Heart left ventricle (tissue), 16 donors: ENCODE measurements at regions not wholly inside any gene's neighbourhood (a gene's known extent, or its start where the extent isn't known, plus 50 kb on each side); places are given as distances from the start of the nearest gene placed in this dataset.

Experiments
- ATAC-seq, 4 donors: fragments of 200-7000 bp; cut with Tn5 transposase; one replicate each; pipeline ENCODE4 v1.9.1; 2020 to 2022; ENCODE audit warnings: moderate library complexity in 4 of 4, mild to moderate bottlenecking in 3 of 4, moderate number of reproducible peaks in 1 of 4
- DNase-seq, 5 donors: peaks; one replicate each; pipeline ENCODE4 v3.0.0-alpha.2; 2020
- H3K27ac ChIP-seq, 12 donors: fragments of 200-600 bp; sonication (generic) in 4 of 12; one replicate each; pipeline versions ENCODE4 v1.5.0 to v1.8.0; 2016 to 2022; ENCODE audit warnings: mild to moderate bottlenecking in 2 of 12
- H3K27me3 ChIP-seq, 9 donors: fragments of 200-600 bp; sonication (generic) in 2 of 9; one replicate each; pipeline versions ENCODE4 v1.5.1 to v1.8.0; 2016 to 2022; ENCODE audit warnings: mild to moderate bottlenecking in 3 of 9
- H3K36me3 ChIP-seq, 9 donors: fragments of 200-600 bp; sonication (generic) in 2 of 9; one replicate each; pipeline versions ENCODE4 v1.5.0 to v1.8.0; 2018 to 2022; ENCODE audit warnings: mild to moderate bottlenecking in 2 of 9
- H3K4me1 ChIP-seq, 12 donors: fragments of 200-600 bp; sonication (generic) in 4 of 12; one replicate each; pipeline versions ENCODE4 v1.5.0 to v1.8.0; 2016 to 2022; ENCODE audit warnings: mild to moderate bottlenecking in 3 of 12
- H3K4me3 ChIP-seq, 12 donors: fragments of 200-600 bp; sonication (generic) in 4 of 12; one replicate each; pipeline versions ENCODE4 v1.5.0 to v1.8.0; 2017 to 2022; ENCODE audit warnings: mild to moderate bottlenecking in 9 of 12, moderate library complexity in 4 of 12
- H3K9me3 ChIP-seq, 12 donors: fragments of 200-600 bp; sonication (generic) in 4 of 12; one replicate each; pipeline versions ENCODE4 v1.5.0 to v1.8.0; 2016 to 2022; ENCODE audit warnings: mild to moderate bottlenecking in 1 of 12
- CTCF ChIP-seq, 12 donors: fragments of 200-600 bp; sonication (generic) in 4 of 12; IDR thresholded peaks; one replicate each; pipeline versions ENCODE4 v1.5.0 to v1.8.0; 2018 to 2022; ENCODE audit warnings: antibody characterized with exemption in 12 of 12, mild to moderate bottlenecking in 5 of 12
- POLR2A ChIP-seq, 2 donors: fragments of 450-650 bp; IDR thresholded peaks; one replicate each; pipeline ENCODE4 v1.6.1; 2017; ENCODE audit warnings: antibody characterized with exemption in 2 of 2, mild to moderate bottlenecking in 2 of 2, moderate library complexity in 2 of 2
- WGBS, 4 donors: extraction: QIAGEN DNeasy Blood & Tissue Kit in 2 of 4; methylation state at CpG; one replicate each; pipeline versions ENCODE4 v1.1.5 to v1.1.7; 2013 to 2018; 5-methylcytosine and 5-hydroxymethylcytosine counted together
- intact Hi-C, 10 donors: fragments of 100-400 bp; cut with DNase I; formaldehyde crosslinking; loops; one replicate each; pipeline versions ENCODE4 v1.11.1 to v1.14.2; 2022
- donor health status: ischemic (EF 13 %, LVEDD 7.1; RV severe dilation, severe dysfunction).
- donor health status: healthy with polysubstance abuse.
- donor health status: DM: no; HTN: yes; CAD: no.
- donor health status: DM: no; HTN: no; CAD: no.
- donor health status: ischemic (EF 25% LVEDD 6.9; RV normal size, moderate dysfunction).
- donor health status: ischemic (EF 25% LVEDD 5.7; RV mildly dilated, moderate dysfunction).
- donor health status: healthy.
- donor health status: DM: yes; HTN: yes; CAD: no.
- donor health status: ischemic (EF 35%, LVEDD 5.7; RV mildly dilated, moderate dysfunction).
- donor health status: nonischemic (EF 11% LVEDD 7.7; RV severe dilation, severe dysfunction).
- donor health status: DM: yes; HTN: yes; CAD: no.
- donor health status: PGD.
- donor health status: ischemic (EF 29% LVEDD 5.4; RV normal size, mild dysfunction).
- donor health status: nonischemic (EF 23%, LVEDD 6.1; RV moderate dilation, normal function).

- Histone ChIP-seq H3K4me3 (no peak overlapping the region), H3K27ac (no peak overlapping the region), H3K36me3 (no peaks in the 10 kb centered on the region), H3K4me1 (no peaks in the 10 kb centered on the region), H3K9me3 (peaks cover 0 to 2% (median 0%) of the 10 kb centered on the region in 12 donors), H3K27me3 (no peaks in the 10 kb centered on the region)
- intact Hi-C loops = no loop called here
- TF ChIP-seq CTCF (IDR thresholded peaks at IDR 0.05) (no peak), POLR2A (IDR thresholded peaks at IDR 0.05) (no peak)
- DNase-seq (no peak), ATAC-seq (no peak)
- WGBS, 4 donors = 78 to 100% (median 95%) methylated on average over 2 of the region's 2 CpGs
Observed at GRCh38 chr13:104750377-104750776, 1684.2 kb upstream of the SLC10A2 start.

GRCh38 chr13:104740641-104741222 is 1674.5 kb upstream of the SLC10A2 start:
- ATAC-seq (no peak), DNase-seq (peak in 1 of 5 donors; percentile 28)
- Histone ChIP-seq H3K4me1 (no peaks in the 10 kb centered on the region), H3K27me3 (no peaks in the 10 kb centered on the region), H3K9me3 (no peaks in the 10 kb centered on the region), H3K36me3 (no peaks in the 10 kb centered on the region), H3K27ac (no peak overlapping the region), H3K4me3 (no peak overlapping the region)
- WGBS, 4 donors = 44 to 64% (median 52%) methylated on average over 7 of the region's 7 CpGs
- TF ChIP-seq POLR2A (IDR thresholded peaks at IDR 0.05) (no peak), CTCF (IDR thresholded peaks at IDR 0.05) (no peak)
- intact Hi-C loops = no loop called here

GRCh38 chr13:104737713-104738112 is 1671.5 kb upstream of the SLC10A2 start:
- Histone ChIP-seq H3K36me3 (no peaks in the 10 kb centered on the region), H3K4me3 (no peak overlapping the region), H3K9me3 (no peaks in the 10 kb centered on the region), H3K27me3 (no peaks in the 10 kb centered on the region), H3K4me1 (no peaks in the 10 kb centered on the region), H3K27ac (no peak overlapping the region)
- WGBS, 4 donors = 73 to 79% (median 75%) methylated on average over 6 of the region's 6 CpGs
- no peak for TF ChIP-seq POLR2A (IDR thresholded peaks at IDR 0.05)
- no peak for TF ChIP-seq CTCF (IDR thresholded peaks at IDR 0.05)
- DNase-seq (no peak), ATAC-seq (peak; percentile 27 to 78 (median 58))
- intact Hi-C loops = no loop called here

GRCh38 chr13:104733427-104733826 is 1667.2 kb upstream of the SLC10A2 start:
- no peaks in the 10 kb centered on the region for H3K36me3 ChIP-seq
- no peak for DNase-seq
- WGBS, 4 donors = 80 to 86% (median 83%) methylated on average over 1 of the region's 1 CpG
- no peak overlapping the region for H3K27ac ChIP-seq
- no peak for TF ChIP-seq CTCF (IDR thresholded peaks at IDR 0.05)
- TF ChIP-seq POLR2A (IDR thresholded peaks at IDR 0.05) = no peak
- H3K4me1 ChIP-seq = no peaks in the 10 kb centered on the region
- H3K27me3 ChIP-seq = no peaks in the 10 kb centered on the region
- no peaks in the 10 kb centered on the region for H3K9me3 ChIP-seq
- H3K4me3 ChIP-seq = no peak overlapping the region
- intact Hi-C loops = no loop called here
- no peak for ATAC-seq
